HG03342 (cell line): ENCODE measurements at regions not wholly inside any gene's neighbourhood (a gene's known extent, or its start where the extent isn't known, plus 50 kb on each side); places are given as distances from the start of the nearest gene placed in this dataset.
"Not testable (repeated sequence)": the region's sequence is repeated elsewhere in the genome, so short reads cannot be mapped to it uniquely, and the experiment has no call there.

Source experiments
- ATAC-seq: cut with Tn5 transposase; IDR thresholded peaks from one replicate; pipeline ENCODE4 v1.9.1; 2021; ENCODE audit warnings: mild to moderate bottlenecking, moderate library complexity; ENCODE audit not compliant: unreplicated experiment

- not testable (repeated sequence) for ATAC-seq
These were observed 194.6 kb downstream of the BCL2L11 start for GRCh38 chr2:111315188-111315917.

- not testable (repeated sequence) for ATAC-seq
These were observed 195.6 kb downstream of the BCL2L11 start for GRCh38 chr2:111316221-111316741.

- not testable (repeated sequence) for ATAC-seq
These were observed 196.3 kb downstream of the BCL2L11 start for GRCh38 chr2:111316881-111317549.

- ATAC-seq = not testable (repeated sequence)
These were observed 198.8 kb downstream of the BCL2L11 start for GRCh38 chr2:111319552-111319951.

- not testable (repeated sequence) for ATAC-seq
These were observed 199.6 kb downstream of the BCL2L11 start for GRCh38 chr2:111320264-111320663.

DNA sequence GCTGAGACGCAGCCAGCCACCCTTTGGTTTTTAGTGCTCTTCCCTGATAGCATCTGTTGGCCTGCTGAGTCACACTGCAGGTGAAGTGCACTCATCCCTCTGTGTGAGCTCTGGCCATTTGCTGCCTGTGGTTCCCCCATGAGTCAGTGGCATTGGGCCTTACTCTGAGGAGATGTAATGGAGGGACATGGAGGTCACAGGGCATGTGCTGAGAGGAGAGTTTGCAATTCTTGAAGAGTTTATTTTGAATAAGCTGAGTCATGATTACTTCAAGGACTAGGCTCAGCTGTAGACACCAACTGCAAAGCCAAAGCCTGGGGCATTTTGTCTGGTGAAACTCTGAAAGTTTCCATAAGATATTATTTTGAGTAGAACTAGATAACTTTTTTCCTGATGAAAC lies 200.3 kb downstream of the BCL2L11 start:
- not testable (repeated sequence) for ATAC-seq

DNA sequence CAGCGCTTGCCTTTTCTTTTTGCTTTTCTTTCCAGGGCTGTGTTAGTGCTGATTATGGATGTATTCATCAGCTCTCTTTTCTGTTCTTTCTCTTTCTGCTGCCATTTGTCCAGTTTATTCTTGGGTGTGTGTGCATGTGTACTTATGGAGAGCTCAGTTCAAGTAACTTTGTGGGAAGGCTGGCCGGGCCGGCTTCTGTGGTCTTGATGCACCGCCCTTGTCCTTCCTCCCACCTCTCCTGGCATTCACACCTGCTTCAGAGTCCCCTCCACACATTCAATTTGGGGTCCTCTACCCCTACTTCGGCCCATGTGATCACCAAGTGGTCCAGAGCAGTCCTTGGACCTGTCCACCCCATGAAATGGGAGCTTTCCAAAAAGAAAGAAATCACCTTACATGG lies 202.7 kb downstream of the BCL2L11 start:
- not testable (repeated sequence) for ATAC-seq

GRCh38 chr2:111327726-111328125 lies 207.0 kb downstream of the BCL2L11 start:
- ATAC-seq = not testable (repeated sequence)

- not testable (repeated sequence) for ATAC-seq
These were observed 208.6 kb downstream of the BCL2L11 start for GRCh38 chr2:111329309-111329708.

- not testable (repeated sequence) for ATAC-seq
These were observed 210.5 kb downstream of the BCL2L11 start for GRCh38 chr2:111331099-111331724.

- ATAC-seq = not testable (repeated sequence)
These were observed 214.7 kb downstream of the BCL2L11 start for GRCh38 chr2:111335220-111335907.

GRCh38 chr2:111338474-111338873 lies 217.8 kb downstream of the BCL2L11 start:
- ATAC-seq = not testable (repeated sequence)

DNA sequence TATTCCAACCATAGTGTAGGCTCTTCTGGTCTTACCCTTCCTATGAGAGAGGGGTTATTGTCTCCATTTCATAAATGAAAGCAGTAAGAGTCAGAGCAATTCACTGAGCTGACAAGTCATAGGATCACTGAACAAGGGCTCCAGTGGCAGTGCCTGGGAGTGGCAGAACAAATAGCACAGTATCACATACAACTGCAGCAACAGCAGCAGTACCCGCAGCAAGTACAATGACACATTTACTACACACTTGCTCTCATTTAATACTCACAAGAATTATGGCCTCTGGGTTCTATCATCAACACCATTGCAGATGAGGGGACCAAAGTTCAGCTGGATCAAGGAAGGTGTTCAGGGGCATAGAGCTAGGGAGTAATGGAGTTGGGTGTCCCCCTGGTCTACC lies 218.8 kb downstream of the BCL2L11 start:
- not testable (repeated sequence) for ATAC-seq

- not testable (repeated sequence) for ATAC-seq
These were observed 223.9 kb downstream of the BCL2L11 start for GRCh38 chr2:111344590-111344989.

- ATAC-seq = not testable (repeated sequence)
These were observed 224.7 kb downstream of the BCL2L11 start for GRCh38 chr2:111345439-111345838.

- not testable (repeated sequence) for ATAC-seq
These were observed 225.6 kb downstream of the BCL2L11 start for GRCh38 chr2:111346018-111346930.

DNA sequence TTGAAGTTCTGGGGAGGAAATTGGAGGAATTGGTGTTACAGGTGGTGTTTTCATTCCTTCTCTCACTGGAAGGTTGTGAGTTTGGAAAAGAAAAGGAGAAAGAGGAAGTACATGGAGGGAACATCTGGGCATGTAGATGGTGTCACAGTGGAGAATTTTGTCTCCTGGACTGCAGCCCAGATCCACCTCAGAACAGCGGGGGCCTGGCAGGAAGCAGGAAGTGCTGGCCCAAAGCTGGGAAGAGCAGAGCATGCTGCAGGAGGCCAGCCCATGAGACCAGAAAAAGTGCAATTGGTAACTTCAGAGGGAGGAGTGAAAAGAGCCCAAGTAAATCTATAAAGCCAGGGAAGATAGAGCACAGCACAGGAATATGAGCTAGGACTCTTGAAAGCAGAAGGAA lies 227.0 kb downstream of the BCL2L11 start:
- ATAC-seq = not testable (repeated sequence)

DNA sequence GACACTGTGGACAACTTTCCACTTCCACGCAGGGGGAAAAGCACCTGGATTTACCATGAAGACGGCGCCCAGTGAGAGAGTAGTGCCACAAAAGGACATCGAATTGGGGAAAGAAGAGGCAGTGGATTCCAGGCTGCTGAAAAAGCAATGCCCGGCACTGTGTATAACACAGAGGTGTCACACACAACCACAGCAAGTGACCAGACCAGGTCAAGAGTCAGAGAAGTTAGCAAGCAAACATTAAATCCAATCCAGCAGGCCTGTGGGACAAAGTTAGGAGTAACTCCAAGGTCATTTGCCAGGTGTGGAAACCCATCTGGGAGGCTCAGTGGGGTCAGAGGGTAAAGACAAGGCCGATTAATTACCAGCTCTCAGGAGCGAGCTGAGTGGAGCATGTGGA lies 227.6 kb downstream of the BCL2L11 start:
- not testable (repeated sequence) for ATAC-seq

DNA sequence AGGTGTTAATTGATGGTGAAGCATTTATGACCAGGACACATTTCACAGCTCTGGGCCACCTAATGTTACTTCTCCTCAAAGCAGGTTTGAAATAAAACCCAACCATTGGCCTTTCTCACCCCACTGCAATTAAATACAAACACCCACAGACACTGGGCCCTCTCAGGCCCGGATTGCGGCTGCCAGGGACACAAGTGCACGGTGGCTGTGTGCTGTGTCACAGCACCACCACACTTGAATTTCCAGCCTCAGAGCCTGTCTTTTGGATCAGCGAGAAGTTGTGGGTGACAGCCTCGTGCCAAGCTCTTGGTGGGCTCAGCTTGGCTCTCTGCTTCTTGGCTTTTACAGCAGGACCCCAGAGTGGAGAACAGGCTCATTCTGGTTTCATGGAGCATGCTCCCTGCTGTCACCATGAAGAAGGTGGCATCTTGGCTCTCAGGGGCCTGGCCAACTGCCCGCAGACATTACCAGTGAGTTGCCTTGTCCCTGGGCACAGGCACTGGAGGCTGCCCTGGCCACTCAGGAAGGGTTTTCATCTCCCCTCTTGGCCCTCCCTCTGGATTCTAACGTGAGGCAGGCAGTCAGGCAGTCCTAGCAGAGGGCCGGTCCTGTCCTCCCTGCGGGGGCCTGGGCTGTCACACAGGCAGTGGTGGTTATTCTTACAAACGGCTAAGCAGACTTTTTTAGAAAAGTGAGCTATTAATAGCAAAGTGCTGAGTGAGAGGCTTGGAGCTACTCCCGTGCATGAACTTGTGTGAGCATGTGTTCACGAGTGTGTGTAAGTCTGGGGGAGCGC lies 234.5 kb downstream of the BCL2L11 start:
- not testable (repeated sequence) for ATAC-seq
